ENCODE measurements at regions not wholly inside any gene's neighbourhood (a gene's known extent, or its start where the extent isn't known, plus 50 kb on each side); places are given as distances from the start of the nearest gene placed in this dataset.

GRCh38 chr2:209311948-209312347 is 111.9 kb upstream of the MAP2 start:
- no peak for TF ChIP-seq CTCF (IDR thresholded peaks at IDR 0.05; ENCODE audit: poor library complexity)
- no peak for TF ChIP-seq EZH2phosphoT487 (IDR thresholded peaks at IDR 0.05; ENCODE audit: low read depth, severe bottlenecking, unreplicated experiment)
